HG02884 (cell line): ENCODE measurements at regions not wholly inside any gene's neighbourhood (a gene's known extent, or its start where the extent isn't known, plus 50 kb on each side); places are given as distances from the start of the nearest gene placed in this dataset.

Experiments
- ATAC-seq: cut with Tn5 transposase; IDR thresholded peaks from one replicate; pipeline ENCODE4 v1.9.1; 2021; ENCODE audit warnings: mild to moderate bottlenecking, moderate library complexity; ENCODE audit not compliant: unreplicated experiment

DNA sequence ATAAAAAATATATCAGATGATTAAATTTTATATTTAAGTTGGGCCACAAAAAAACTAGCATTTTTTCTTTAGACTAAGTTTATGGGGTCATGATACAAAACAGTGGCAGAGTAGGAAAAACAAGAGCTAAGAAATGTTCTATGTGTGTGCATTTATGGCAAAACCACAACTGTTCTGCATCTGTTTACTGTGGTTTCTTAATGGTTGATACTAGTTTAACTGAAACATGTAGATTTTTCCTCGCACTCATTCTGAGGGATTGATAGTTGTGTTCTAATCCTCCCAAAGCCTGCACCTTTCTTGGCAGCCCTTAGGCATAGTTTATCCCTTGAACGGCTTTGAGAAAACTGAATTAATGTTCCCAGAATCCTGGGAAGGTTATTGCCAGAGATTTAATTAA is 66.6 kb upstream of the PHYHIPL start:
- ATAC-seq: no peak

DNA sequence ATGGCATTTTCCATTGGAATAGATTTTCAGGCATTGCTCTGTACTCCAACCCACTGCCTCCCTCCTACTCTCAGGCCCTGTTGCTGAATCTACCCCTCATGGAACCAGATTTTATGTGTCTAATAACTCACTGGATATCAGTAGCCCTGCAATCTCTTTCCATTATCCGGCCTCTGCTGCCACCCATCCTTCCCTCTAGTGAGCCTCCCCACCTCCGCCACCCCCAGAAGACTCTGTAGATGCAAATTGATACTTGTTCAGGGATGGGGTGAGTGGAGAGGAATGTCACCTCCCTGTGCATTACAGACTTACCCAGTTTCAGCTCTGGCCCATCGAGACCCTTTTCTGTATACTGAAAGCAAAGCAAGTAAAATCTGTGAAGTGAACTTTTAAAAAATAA is 52.3 kb upstream of the PHYHIPL start:
- no peak for ATAC-seq

DNA sequence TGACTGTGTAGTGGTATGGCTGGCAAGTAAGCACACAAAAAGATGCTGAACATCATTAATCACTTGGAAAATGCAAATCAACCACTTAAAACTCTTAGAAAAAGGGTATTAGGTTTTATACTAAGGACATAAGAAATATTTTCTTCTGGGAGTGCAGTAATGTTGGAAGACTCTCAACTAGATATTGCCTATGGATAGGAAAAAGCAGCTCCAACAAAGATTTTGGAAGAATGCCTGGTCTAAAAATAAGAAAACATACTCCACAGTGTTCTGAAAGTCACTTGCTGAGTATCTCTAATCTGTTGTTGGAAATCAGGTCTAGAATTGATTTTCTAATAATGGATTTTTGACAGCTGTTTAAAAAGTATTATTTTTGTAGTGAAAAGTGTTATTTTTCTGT is 50.8 kb upstream of the PHYHIPL start:
- ATAC-seq: no peak

DNA sequence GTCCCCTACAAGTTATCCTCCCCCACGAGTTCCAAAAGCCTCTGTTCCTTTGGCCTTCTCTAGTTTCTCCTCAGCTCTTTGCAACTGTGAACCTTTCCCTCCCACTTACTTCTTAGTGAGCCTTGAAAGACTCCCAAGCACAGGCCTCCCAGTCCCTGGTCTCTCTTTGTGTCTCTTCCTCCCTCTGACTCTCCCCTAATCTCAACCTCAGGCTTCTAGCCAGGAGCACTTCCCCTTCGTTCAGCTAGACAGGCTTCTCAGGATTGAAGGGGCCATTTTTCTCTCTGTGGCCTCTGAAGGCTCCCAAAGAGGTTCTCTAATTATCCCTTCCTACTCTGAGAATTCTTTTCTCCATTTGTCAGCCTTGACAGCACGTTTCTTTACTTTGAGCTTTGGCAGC is 50.2 kb upstream of the PHYHIPL start:
- no peak for ATAC-seq
